22Rv1 (cell line): ENCODE measurements at regions not wholly inside any gene's neighbourhood (a gene's known extent, or its start where the extent isn't known, plus 50 kb on each side); places are given as distances from the start of the nearest gene placed in this dataset.
A peak's percentile ranks its signal among the peaks of the same experiment; 100 is the strongest.

Experiments
- H3K27ac ChIP-seq: fragments of 450-650 bp; 2 replicates; pipeline ENCODE4 v1.5.1; 2017
- CTCF ChIP-seq: fragments of 450-650 bp; IDR thresholded peaks from 2 replicates; pipeline ENCODE4 v1.5.1; 2017; ENCODE audit warnings: mild to moderate bottlenecking
- ZFX ChIP-seq: fragments of 450-650 bp; IDR thresholded peaks from 2 replicates; pipeline ENCODE4 v1.6.1; 2017; ENCODE audit warnings: antibody characterized with exemption, borderline replicate concordance

- no peak overlapping the region for H3K27ac ChIP-seq
- TF ChIP-seq ZFX, result no peak
- no peak for TF ChIP-seq CTCF
Observed at GRCh38 chr20:52383995-52384621, 192.5 kb upstream of the ZFP64 start.

GRCh38 chr20:52382933-52383332, 191.4 kb upstream of the ZFP64 start:
- TF ChIP-seq CTCF, result no peak
- TF ChIP-seq ZFX, result no peak
- no peak overlapping the region for H3K27ac ChIP-seq

GRCh38 chr20:52379723-52380336, 188.3 kb upstream of the ZFP64 start:
- TF ChIP-seq CTCF (peak; percentile 96), ZFX (no peak)
- H3K27ac ChIP-seq, result no peak overlapping the region

- TF ChIP-seq ZFX, result no peak
- no peak for TF ChIP-seq CTCF
Observed at GRCh38 chr20:52372169-52372568, 180.6 kb upstream of the ZFP64 start.

GRCh38 chr20:52365688-52366087, 174.1 kb upstream of the ZFP64 start:
- H3K27ac ChIP-seq, result no peak overlapping the region
- TF ChIP-seq CTCF, result no peak
- no peak for TF ChIP-seq ZFX

More at GRCh38 chr20:52372169-52372568, 180.6 kb upstream of the ZFP64 start:
- H3K27ac ChIP-seq, result no peak overlapping the region

- no peak overlapping the region for H3K27ac ChIP-seq
- no peak for TF ChIP-seq ZFX
- TF ChIP-seq CTCF, result no peak
Observed at GRCh38 chr20:52364405-52364804, 172.8 kb upstream of the ZFP64 start.

GRCh38 chr20:52361650-52362049, 170.1 kb upstream of the ZFP64 start:
- no peak overlapping the region for H3K27ac ChIP-seq
- TF ChIP-seq ZFX, result no peak
- no peak for TF ChIP-seq CTCF
